Fibroblast of villous mesenchyme (primary cell): ENCODE measurements at regions not wholly inside any gene's neighbourhood (a gene's known extent, or its start where the extent isn't known, plus 50 kb on each side); places are given as distances from the start of the nearest gene placed in this dataset.

Source experiments
- DNase-seq: peaks from one replicate; pipeline ENCODE4 v3.0.0-alpha.2; 2010; ENCODE audit warnings: low read depth
- H3K4me3 ChIP-seq: 2 replicates; pipeline ENCODE4 v1.5.1; 2011; ENCODE audit warnings: low read depth, mild to moderate bottlenecking, low read length
- TF ChIP-seq, protein P1 (sequence below): IDR thresholded peaks from 2 replicates; pipeline ENCODE4 v1.5.1; 2012; ENCODE audit warnings: low read depth, mild to moderate bottlenecking, low read length; ENCODE audit not compliant: insufficient read depth

DNA sequence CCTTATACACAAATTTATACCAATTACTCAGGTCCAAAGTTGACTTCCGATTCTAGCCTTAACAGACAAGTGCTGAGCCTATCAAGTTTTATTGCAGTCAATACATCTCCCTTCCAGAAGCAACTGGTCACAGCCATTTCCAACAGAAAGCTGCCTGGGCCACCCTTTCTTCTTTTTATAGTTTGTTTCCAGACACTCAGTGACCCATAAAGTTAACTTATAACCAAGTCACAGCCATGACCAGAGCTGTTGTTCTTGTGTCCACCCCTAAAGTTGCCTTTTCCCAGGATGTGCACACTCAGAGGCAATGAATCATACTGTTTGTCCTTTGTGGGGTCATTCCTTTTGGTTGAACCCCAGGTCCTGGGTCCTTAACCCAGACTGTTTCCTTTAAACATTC, 89.9 kb downstream of the CD83 start:
- no peak for DNase-seq
- H3K4me3 ChIP-seq = no peak overlapping the region
- TF ChIP-seq, protein P1, sequence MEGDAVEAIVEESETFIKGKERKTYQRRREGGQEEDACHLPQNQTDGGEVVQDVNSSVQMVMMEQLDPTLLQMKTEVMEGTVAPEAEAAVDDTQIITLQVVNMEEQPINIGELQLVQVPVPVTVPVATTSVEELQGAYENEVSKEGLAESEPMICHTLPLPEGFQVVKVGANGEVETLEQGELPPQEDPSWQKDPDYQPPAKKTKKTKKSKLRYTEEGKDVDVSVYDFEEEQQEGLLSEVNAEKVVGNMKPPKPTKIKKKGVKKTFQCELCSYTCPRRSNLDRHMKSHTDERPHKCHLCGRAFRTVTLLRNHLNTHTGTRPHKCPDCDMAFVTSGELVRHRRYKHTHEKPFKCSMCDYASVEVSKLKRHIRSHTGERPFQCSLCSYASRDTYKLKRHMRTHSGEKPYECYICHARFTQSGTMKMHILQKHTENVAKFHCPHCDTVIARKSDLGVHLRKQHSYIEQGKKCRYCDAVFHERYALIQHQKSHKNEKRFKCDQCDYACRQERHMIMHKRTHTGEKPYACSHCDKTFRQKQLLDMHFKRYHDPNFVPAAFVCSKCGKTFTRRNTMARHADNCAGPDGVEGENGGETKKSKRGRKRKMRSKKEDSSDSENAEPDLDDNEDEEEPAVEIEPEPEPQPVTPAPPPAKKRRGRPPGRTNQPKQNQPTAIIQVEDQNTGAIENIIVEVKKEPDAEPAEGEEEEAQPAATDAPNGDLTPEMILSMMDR = no peak

DNA sequence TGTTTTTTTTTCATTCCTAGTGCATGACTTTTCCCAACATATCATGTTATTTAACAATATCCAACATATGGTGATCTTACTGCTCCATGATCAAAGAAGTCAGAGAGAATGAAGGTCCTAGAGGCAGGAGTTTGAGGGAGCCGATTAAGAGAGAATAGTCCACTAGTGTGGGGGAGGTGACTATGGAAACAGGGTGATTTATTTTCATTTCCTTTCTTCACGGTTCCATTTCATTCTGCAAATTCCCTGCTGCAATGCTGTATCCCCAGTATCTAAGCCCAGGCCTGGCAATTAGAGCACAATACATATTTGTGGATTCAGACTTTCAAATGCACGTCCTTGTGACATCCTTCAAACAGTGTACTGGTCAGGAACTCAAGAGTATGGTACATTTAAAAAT, 91.4 kb downstream of the CD83 start:
- TF ChIP-seq, protein P1 = no peak
- no peak overlapping the region for H3K4me3 ChIP-seq
- no peak for DNase-seq

DNA sequence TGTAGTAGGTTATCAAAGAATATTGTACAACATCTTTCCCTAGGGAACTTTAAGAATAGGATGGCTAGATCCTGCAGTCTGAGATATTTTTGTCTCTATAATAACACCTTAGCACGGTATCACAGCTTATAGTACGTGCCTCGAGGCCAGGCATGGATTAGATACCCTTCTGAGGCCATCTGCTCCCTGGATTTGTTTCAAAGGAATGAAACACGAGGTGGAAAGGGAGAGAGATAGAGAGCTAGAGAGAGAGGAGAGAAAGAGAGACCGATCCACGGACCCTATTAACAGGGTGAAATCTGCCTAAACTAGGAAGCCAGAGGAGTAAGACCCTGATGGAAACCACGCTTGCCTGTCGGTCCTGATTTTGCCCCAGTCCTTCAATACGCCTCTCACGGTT, 92.5 kb downstream of the CD83 start:
- H3K4me3 ChIP-seq = no peak overlapping the region
- no peak for DNase-seq
- TF ChIP-seq, protein P1 = no peak

DNA sequence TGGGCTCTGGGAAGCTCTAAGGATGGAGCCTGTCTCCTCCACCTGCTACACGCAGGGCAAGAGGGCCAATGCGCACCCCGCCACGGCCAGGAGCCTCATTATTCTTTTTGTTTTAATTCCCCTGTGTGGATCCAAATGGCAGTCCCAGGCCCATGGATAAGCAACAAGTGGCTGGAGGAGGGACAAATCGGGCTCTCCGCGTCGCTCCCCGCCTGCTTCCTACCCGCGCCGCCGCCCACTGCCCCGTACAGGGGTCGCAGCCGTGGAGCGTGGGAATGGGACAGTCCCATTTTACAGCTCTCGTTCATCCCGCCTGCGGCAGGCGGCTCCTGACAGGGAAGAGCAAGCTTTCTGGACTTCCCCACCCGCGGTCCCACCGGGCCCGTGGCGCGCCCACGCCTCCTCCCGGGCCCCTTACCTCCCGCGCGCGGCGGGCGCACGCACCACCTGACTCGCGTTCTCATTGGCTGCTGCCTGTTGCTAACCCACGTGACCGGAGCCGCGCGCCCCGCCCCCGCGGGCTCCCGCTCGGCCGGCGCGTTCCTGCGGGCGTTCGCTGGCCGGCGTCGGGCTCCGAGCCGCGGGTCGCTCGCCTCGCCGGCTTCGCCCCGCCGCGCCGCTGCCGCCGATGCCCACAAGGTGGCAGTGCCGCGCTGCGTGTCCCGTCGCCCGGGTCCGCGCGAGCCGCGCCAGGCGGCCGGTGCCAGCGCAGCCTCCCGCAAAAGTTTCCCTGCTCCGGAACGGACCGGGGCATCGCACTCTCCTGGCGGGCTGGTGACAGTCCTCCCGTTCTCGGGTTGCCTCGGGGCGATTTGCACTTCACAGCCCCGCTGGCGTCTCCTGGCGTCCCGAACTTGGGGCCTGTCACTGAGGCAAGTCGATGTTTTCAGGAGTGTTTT, 93.3 kb downstream of the CD83 start:
- TF ChIP-seq, protein P1 = peak; percentile 49
- H3K4me3 ChIP-seq = peak overlapping the region; percentile 76
- peak; percentile 84 for DNase-seq

DNA sequence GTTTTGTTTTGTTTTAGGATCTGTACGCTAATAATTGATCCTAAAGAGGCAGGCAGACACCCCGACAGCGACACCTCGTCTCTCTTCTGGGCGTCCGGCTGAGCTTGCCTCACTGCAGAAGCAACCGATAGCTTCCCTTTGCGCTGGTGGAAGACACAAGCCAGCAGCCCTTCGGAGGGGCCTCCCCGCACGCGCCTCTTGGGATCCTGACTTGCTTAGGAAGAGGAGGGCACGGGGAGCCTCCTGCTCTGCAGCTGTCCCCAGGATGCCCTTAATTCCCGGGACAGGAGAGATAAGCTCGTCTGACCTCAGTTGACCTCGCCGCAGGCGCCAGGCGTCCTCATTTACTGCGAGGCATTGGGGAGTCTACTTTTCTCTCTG, 94.0 kb downstream of the CD83 start:
- TF ChIP-seq, protein P1 = no peak
- DNase-seq = peak; percentile 54
- peak overlapping the region; percentile 69 for H3K4me3 ChIP-seq

DNA sequence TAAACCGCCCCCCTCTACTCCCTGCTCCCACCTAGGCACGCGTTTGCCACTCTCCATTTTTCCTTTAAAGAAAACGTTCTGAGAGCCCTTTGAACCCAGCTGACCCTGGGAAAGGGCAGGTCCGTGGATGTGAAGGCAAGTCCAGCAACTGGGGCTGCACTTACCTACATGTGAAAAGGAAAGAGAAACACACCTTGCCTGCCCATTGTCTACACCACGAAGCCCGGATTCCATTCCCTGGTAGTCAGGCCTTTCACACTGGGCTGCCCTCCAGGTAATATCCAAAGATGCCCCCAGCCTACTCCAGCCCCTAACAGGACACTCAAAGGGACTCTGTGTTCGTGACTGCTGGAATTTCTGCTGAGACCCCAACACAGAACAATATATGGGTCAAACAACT, 94.4 kb downstream of the CD83 start:
- DNase-seq = no peak
- no peak overlapping the region for H3K4me3 ChIP-seq
- TF ChIP-seq, protein P1 = no peak
